ENCODE measurements at regions not wholly inside any gene's neighbourhood (a gene's known extent, or its start where the extent isn't known, plus 50 kb on each side); places are given as distances from the start of the nearest gene placed in this dataset.

DNA sequence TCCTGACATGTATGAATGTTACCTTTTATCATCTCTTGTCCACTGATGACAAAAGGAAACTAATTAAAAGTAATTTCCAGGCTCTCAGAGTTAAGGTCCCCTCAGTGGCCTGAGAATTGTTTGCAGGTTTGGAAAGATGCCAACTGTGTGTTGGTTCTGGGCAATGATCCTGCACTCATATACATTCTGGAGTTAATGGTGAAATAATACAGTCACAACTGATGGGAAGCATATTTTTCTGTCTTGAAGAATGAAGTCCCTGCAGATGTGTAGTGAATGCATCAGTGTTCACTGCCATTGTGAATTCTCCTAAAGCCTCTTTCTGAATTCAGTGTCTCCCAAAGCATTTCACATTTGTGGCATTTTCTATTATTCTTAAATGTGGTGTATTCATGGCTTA is 238.1 kb upstream of the PPP1R2C start (continued):
- TF ChIP-seq, protein P1, sequence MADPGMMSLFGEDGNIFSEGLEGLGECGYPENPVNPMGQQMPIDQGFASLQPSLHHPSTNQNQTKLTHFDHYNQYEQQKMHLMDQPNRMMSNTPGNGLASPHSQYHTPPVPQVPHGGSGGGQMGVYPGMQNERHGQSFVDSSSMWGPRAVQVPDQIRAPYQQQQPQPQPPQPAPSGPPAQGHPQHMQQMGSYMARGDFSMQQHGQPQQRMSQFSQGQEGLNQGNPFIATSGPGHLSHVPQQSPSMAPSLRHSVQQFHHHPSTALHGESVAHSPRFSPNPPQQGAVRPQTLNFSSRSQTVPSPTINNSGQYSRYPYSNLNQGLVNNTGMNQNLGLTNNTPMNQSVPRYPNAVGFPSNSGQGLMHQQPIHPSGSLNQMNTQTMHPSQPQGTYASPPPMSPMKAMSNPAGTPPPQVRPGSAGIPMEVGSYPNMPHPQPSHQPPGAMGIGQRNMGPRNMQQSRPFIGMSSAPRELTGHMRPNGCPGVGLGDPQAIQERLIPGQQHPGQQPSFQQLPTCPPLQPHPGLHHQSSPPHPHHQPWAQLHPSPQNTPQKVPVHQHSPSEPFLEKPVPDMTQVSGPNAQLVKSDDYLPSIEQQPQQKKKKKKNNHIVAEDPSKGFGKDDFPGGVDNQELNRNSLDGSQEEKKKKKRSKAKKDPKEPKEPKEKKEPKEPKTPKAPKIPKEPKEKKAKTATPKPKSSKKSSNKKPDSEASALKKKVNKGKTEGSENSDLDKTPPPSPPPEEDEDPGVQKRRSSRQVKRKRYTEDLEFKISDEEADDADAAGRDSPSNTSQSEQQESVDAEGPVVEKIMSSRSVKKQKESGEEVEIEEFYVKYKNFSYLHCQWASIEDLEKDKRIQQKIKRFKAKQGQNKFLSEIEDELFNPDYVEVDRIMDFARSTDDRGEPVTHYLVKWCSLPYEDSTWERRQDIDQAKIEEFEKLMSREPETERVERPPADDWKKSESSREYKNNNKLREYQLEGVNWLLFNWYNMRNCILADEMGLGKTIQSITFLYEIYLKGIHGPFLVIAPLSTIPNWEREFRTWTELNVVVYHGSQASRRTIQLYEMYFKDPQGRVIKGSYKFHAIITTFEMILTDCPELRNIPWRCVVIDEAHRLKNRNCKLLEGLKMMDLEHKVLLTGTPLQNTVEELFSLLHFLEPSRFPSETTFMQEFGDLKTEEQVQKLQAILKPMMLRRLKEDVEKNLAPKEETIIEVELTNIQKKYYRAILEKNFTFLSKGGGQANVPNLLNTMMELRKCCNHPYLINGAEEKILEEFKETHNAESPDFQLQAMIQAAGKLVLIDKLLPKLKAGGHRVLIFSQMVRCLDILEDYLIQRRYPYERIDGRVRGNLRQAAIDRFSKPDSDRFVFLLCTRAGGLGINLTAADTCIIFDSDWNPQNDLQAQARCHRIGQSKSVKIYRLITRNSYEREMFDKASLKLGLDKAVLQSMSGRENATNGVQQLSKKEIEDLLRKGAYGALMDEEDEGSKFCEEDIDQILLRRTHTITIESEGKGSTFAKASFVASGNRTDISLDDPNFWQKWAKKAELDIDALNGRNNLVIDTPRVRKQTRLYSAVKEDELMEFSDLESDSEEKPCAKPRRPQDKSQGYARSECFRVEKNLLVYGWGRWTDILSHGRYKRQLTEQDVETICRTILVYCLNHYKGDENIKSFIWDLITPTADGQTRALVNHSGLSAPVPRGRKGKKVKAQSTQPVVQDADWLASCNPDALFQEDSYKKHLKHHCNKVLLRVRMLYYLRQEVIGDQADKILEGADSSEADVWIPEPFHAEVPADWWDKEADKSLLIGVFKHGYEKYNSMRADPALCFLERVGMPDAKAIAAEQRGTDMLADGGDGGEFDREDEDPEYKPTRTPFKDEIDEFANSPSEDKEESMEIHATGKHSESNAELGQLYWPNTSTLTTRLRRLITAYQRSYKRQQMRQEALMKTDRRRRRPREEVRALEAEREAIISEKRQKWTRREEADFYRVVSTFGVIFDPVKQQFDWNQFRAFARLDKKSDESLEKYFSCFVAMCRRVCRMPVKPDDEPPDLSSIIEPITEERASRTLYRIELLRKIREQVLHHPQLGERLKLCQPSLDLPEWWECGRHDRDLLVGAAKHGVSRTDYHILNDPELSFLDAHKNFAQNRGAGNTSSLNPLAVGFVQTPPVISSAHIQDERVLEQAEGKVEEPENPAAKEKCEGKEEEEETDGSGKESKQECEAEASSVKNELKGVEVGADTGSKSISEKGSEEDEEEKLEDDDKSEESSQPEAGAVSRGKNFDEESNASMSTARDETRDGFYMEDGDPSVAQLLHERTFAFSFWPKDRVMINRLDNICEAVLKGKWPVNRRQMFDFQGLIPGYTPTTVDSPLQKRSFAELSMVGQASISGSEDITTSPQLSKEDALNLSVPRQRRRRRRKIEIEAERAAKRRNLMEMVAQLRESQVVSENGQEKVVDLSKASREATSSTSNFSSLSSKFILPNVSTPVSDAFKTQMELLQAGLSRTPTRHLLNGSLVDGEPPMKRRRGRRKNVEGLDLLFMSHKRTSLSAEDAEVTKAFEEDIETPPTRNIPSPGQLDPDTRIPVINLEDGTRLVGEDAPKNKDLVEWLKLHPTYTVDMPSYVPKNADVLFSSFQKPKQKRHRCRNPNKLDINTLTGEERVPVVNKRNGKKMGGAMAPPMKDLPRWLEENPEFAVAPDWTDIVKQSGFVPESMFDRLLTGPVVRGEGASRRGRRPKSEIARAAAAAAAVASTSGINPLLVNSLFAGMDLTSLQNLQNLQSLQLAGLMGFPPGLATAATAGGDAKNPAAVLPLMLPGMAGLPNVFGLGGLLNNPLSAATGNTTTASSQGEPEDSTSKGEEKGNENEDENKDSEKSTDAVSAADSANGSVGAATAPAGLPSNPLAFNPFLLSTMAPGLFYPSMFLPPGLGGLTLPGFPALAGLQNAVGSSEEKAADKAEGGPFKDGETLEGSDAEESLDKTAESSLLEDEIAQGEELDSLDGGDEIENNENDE (IDR thresholded peaks at IDR 0.05; ENCODE audit: insufficient replicate concordance, low read length): no peak
- TF ChIP-seq KDM1A (IDR thresholded peaks at IDR 0.05; ENCODE audit: borderline replicate concordance, low read length): no peak
- no peak for TF ChIP-seq HDAC2 (IDR thresholded peaks at IDR 0.05; ENCODE audit: borderline replicate concordance in 1 of 2, low read depth in 2 of 2, low read length in 2 of 2)
- no peak for TF ChIP-seq SAP30 (IDR thresholded peaks at IDR 0.05; ENCODE audit: insufficient read depth, insufficient replicate concordance, low read length)
- no peak for TF ChIP-seq RFX5 (IDR thresholded peaks at IDR 0.05; ENCODE audit: borderline replicate concordance, low read depth, low read length)
- no peak for TF ChIP-seq POLR2A (IDR thresholded peaks at IDR 0.05; ENCODE audit: control extremely low read depth in 1 of 2, low read depth in 2 of 2, low read length in 2 of 2)
- TF ChIP-seq SP1 (IDR thresholded peaks at IDR 0.05; ENCODE audit: low read depth, low read length): no peak
